ENCODE measurements at regions not wholly inside any gene's neighbourhood (a gene's known extent, or its start where the extent isn't known, plus 50 kb on each side); places are given as distances from the start of the nearest gene placed in this dataset.

DNA sequence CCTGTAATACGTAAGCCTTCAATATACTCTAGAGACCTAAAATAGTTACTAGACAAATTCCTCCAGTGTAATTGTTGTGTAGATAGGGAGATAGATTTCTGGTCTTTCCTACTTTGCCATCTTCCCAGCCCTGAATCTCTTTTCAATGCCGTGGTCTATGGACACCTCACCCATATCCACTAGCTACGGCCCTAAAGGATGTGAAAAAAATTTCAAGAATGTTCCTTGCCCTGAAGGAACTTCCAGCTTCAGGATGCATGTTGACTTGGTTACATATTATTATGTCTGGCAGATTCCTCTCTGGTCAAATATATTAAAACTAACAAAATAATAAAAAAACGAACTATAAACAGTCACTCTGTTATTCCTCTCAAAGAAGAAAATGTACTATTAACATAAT is 52.4 kb upstream of the TSPAN5 start:
- ChIA-PET POLR2A (no interaction called here), CTCF (no interaction called here)

Data from activated CD8-positive, alpha-beta memory T cell treated with anti-CD3 and anti-CD28 coated beads for 36 hours (primary cell).